Prostate gland (tissue), 2 donors: ENCODE measurements at regions not wholly inside any gene's neighbourhood (a gene's known extent, or its start where the extent isn't known, plus 50 kb on each side); places are given as distances from the start of the nearest gene placed in this dataset.
"Not testable (repeated sequence)": the region's sequence is repeated elsewhere in the genome, so short reads cannot be mapped to it uniquely, and the experiment has no call there.

Experiments used
- DNase-seq: peaks from one replicate; pipeline ENCODE4 v3.0.0-alpha.2; 2019; ENCODE audit warnings: low spot score
- H3K27ac ChIP-seq, 2 donors: fragments of 200-600 bp; sonication (generic); 2 replicates each; pipeline ENCODE4 v1.5.1; 2017 to 2019
- H3K27me3 ChIP-seq: fragments of 200-600 bp; sonication (generic); replicated peaks from 2 replicates; pipeline ENCODE4 v1.5.1; 2019; ENCODE audit not compliant: insufficient read depth
- H3K36me3 ChIP-seq, 2 donors: fragments of 200-600 bp; sonication (generic); 1 replicate in 1 of 2; 2 replicates in 1 of 2; pipeline versions ENCODE4 v1.5.1 to v1.8.1; 2017 to 2019
- H3K4me1 ChIP-seq: fragments of 200-600 bp; sonication (generic); replicated peaks from 2 replicates; pipeline ENCODE4 v1.5.1; 2019
- H3K4me3 ChIP-seq, 2 donors: fragments of 200-600 bp; sonication (generic); 2 replicates each; pipeline ENCODE4 v1.5.1; 2017 to 2019
- H3K9me3 ChIP-seq: fragments of 200-600 bp; sonication (generic); 2 replicates; pipeline ENCODE4 v1.5.1; 2017
- CTCF ChIP-seq, 4 experiments: fragments of 200-600 bp in 2 of 4; fragments of 450-650 bp in 2 of 4; sonication (generic) in 2 of 4; IDR thresholded peaks; 1 replicate in 3 of 4; 2 replicates in 1 of 4; pipeline ENCODE4 v1.5.1; 2016 to 2019; ENCODE audit warnings: antibody characterized with exemption in 4 of 4, mild to moderate bottlenecking in 2 of 4, moderate library complexity in 2 of 4
- POLR2A ChIP-seq: fragments of 450-650 bp; IDR thresholded peaks from one replicate; pipeline ENCODE4 v1.6.1; 2016; ENCODE audit warnings: antibody characterized with exemption, mild to moderate bottlenecking
- POLR2AphosphoS5 ChIP-seq: sonication (generic); formaldehyde crosslinking; IDR thresholded peaks from one replicate; pipeline ENCODE4 v1.6.1; 2017; ENCODE audit warnings: antibody characterized with exemption
- WGBS: methylation state at CpG from one replicate; pipeline ENCODE4 v1.1.5; 2018; 5-methylcytosine and 5-hydroxymethylcytosine counted together
- intact Hi-C: fragments of 100-400 bp; cut with DNase I; formaldehyde crosslinking; loops from one replicate; pipeline ENCODE4 v1.14.2; 2022

- 14% methylated on average over 2 of the region's 2 CpGs for WGBS
- Histone ChIP-seq H3K4me3 (no peak overlapping the region), H3K27ac (no peak overlapping the region), H3K9me3 (no peaks in the 10 kb centered on the region), H3K27me3 (no peaks in the 10 kb centered on the region), H3K36me3 (no peaks in the 10 kb centered on the region), H3K4me1 (no peaks in the 10 kb centered on the region)
- intact Hi-C loops, result no loop called here
- DNase-seq, result no peak
- TF ChIP-seq POLR2A (no peak), CTCF (IDR thresholded peaks at IDR 0.05) (no peak), POLR2AphosphoS5 (no peak)
These were observed 230.2 kb downstream of the ZNF621 start for GRCh38 chr3:40754994-40755393.

GRCh38 chr3:40756500-40756899, 231.7 kb downstream of the ZNF621 start:
- H3K4me1 ChIP-seq, result no peaks in the 10 kb centered on the region
- no peaks in the 10 kb centered on the region for H3K9me3 ChIP-seq
- intact Hi-C loops, result no loop called here
- no peak overlapping the region for H3K4me3 ChIP-seq
- TF ChIP-seq POLR2A (no peak), CTCF (IDR thresholded peaks at IDR 0.05) (no peak), POLR2AphosphoS5 (no peak)
- no peak overlapping the region for H3K27ac ChIP-seq
- WGBS, result 100% methylated on average over 1 of the region's 1 CpG
- no peaks in the 10 kb centered on the region for H3K27me3 ChIP-seq
- H3K36me3 ChIP-seq, result no peaks in the 10 kb centered on the region
- no peak for DNase-seq

- H3K27ac ChIP-seq, H3K4me3 ChIP-seq, H3K4me1 ChIP-seq, H3K27me3 ChIP-seq, intact Hi-C loops, H3K9me3 ChIP-seq, H3K36me3 ChIP-seq, DNase-seq: not testable (repeated sequence)
- WGBS, result 93% methylated on average over 1 of the region's 1 CpG
These were observed 238.0 kb downstream of the ZNF621 start for GRCh38 chr3:40762771-40763170.

GRCh38 chr3:40763807-40764206, 239.0 kb downstream of the ZNF621 start:
- H3K9me3 ChIP-seq, result no peaks in the 10 kb centered on the region
- WGBS, result 93% methylated on average over 4 of the region's 4 CpGs
- intact Hi-C loops, result no loop called here
- no peaks in the 10 kb centered on the region for H3K27me3 ChIP-seq
- H3K27ac ChIP-seq, result no peak overlapping the region
- DNase-seq, result no peak
- H3K36me3 ChIP-seq, result no peaks in the 10 kb centered on the region
- no peak overlapping the region for H3K4me3 ChIP-seq
- TF ChIP-seq POLR2A (no peak), POLR2AphosphoS5 (no peak), CTCF (IDR thresholded peaks at IDR 0.05) (no peak)
- H3K4me1 ChIP-seq, result no peaks in the 10 kb centered on the region

GRCh38 chr3:40764747-40765146, 240.0 kb downstream of the ZNF621 start:
- peak; percentile 74 for TF ChIP-seq POLR2AphosphoS5
- TF ChIP-seq CTCF (IDR thresholded peaks at IDR 0.05), result no peak
- Histone ChIP-seq H3K9me3 (no peaks in the 10 kb centered on the region), H3K4me3 (no peak overlapping the region), H3K36me3 (no peaks in the 10 kb centered on the region), H3K4me1 (no peaks in the 10 kb centered on the region), H3K27ac (no peak overlapping the region), H3K27me3 (no peaks in the 10 kb centered on the region)
- no peak for DNase-seq
- WGBS, result 31% methylated on average over 2 of the region's 2 CpGs
- intact Hi-C loops, result no loop called here

GRCh38 chr3:40765884-40766283, 241.1 kb downstream of the ZNF621 start:
- H3K4me3 ChIP-seq, result no peak overlapping the region
- no peaks in the 10 kb centered on the region for H3K36me3 ChIP-seq
- TF ChIP-seq POLR2A (no peak), CTCF (IDR thresholded peaks at IDR 0.05) (no peak), POLR2AphosphoS5 (no peak)
- no peaks in the 10 kb centered on the region for H3K9me3 ChIP-seq
- H3K4me1 ChIP-seq, result no peaks in the 10 kb centered on the region
- intact Hi-C loops, result no loop called here
- no peak overlapping the region for H3K27ac ChIP-seq
- no peak for DNase-seq
- 9% methylated on average over 3 of the region's 3 CpGs for WGBS
- no peaks in the 10 kb centered on the region for H3K27me3 ChIP-seq
